ENCODE measurements at regions not wholly inside any gene's neighbourhood (a gene's known extent, or its start where the extent isn't known, plus 50 kb on each side); places are given as distances from the start of the nearest gene placed in this dataset.
A peak's percentile ranks its signal among the peaks of the same experiment; 100 is the strongest.

GRCh38 chr9:106450549-106450948 is 412.4 kb upstream of the ZNF462 start:
- no peaks in the 10 kb centered on the region for H3K9me3 ChIP-seq
- no peaks in the 10 kb centered on the region for H3K36me3 ChIP-seq
- no peak overlapping the region for H3K4me3 ChIP-seq (replicated peaks in 1 of 3)
- TF ChIP-seq POLR2A (IDR thresholded peaks at IDR 0.05), result no peak
- TF ChIP-seq CTCF (IDR thresholded peaks at IDR 0.05), result no peak
- intact Hi-C loops (cut with DNase I), result no loop called here
- H3K27me3 ChIP-seq, result no peaks in the 10 kb centered on the region
- DNase-seq, result peak; percentile 29 to 58
- no peaks in the 10 kb centered on the region for H3K4me1 ChIP-seq
- no peak overlapping the region for H3K27ac ChIP-seq

- no peak for TF ChIP-seq POLR2A (IDR thresholded peaks at IDR 0.05)
- TF ChIP-seq CTCF (IDR thresholded peaks at IDR 0.05), result no peak
- Histone ChIP-seq H3K4me1 (no peaks in the 10 kb centered on the region), H3K27ac (no peak overlapping the region), H3K36me3 (no peaks in the 10 kb centered on the region), H3K9me3 (no peaks in the 10 kb centered on the region), H3K27me3 (no peaks in the 10 kb centered on the region), H3K4me3 (replicated peaks in 1 of 3) (no peak overlapping the region)
- DNase-seq, result no peak
- intact Hi-C loops (cut with DNase I), result no loop called here
- WGBS, 2 donors, result 96 to 100% methylated on average over 1 of the region's 1 CpG
Measured at GRCh38 chr9:106451223-106451622, 411.7 kb upstream of the ZNF462 start.

DNA sequence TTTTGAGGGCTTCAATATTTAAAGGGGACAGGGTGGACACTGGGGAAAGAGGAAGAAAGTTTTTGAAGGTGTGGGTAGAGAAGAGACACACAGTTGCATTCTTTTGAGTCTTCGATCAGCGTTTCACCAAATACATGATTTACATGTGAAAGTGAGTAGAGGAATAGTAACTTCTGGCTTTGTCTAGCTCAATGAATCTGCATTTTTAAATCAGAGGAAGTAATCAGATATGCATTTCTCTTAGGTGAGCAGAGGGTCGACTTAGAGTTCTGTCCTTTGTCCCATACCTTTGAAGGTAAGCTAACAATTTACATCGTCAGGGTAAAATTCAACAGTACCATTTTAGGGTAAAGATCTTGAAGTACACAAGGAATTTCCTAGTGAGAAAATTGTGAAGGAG is 406.4 kb upstream of the ZNF462 start:
- H3K4me1 ChIP-seq, result no peaks in the 10 kb centered on the region
- H3K27me3 ChIP-seq, result no peaks in the 10 kb centered on the region
- H3K27ac ChIP-seq, result no peak overlapping the region
- whole genome bisulfite sequencing, 2 donors, result 75 to 80% methylated on average over 4 of the region's 4 CpGs
- no peaks in the 10 kb centered on the region for H3K9me3 ChIP-seq
- DNase-seq, result no peak
- no peaks in the 10 kb centered on the region for H3K36me3 ChIP-seq
- intact Hi-C loops (cut with DNase I), result no loop called here
- no peak for TF ChIP-seq POLR2A (IDR thresholded peaks at IDR 0.05)
- TF ChIP-seq CTCF (IDR thresholded peaks at IDR 0.05), result no peak
- H3K4me3 ChIP-seq (replicated peaks in 1 of 3), result no peak overlapping the region

DNA sequence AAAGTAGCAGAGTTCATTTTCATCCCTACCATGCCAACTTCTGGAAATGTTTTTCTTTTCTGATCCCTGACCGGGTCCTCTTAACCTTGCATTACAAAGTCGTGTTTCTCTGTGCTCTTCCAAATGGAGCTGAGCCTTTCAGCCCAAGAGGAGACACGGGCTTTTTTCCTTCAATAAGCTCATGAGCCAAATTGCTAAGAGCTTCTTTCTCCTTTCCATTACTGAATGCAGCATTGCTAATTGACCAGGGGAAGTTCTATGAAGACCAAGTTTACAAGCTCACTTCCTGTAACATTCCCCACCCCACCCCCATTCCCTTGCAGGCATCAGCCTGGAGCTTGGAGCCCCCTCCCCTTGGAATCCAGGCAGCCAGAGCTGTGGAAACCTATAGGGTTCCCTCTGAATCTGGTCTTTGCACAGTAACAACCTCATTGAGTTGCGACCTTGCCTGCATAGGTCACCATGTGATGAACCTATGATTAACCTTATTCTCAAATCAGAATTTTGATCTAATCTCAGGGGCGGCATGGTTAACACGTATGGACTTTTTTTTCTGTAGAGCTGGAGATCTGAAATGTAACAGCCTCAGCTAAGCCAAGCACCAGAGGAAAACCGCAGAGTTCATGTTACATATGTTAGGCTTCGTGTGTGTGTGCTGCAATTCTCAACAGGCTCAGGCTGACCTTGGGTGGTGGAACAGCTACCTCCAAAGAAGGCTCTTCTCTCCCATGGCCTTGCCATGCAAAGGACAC is 395.7 kb upstream of the ZNF462 start:
- Histone ChIP-seq H3K9me3 (no peaks in the 10 kb centered on the region), H3K4me3 (replicated peaks in 1 of 3) (no peak overlapping the region), H3K4me1 (no peaks in the 10 kb centered on the region), H3K27me3 (no peaks in the 10 kb centered on the region), H3K27ac (no peak overlapping the region), H3K36me3 (no peaks in the 10 kb centered on the region)
- intact Hi-C loops (cut with DNase I), result no loop called here
- no peak for DNase-seq
- 61 to 62% methylated on average over 8 of the region's 8 CpGs for WGBS, 2 donors
- TF ChIP-seq CTCF (IDR thresholded peaks at IDR 0.05), result no peak
- TF ChIP-seq POLR2A (IDR thresholded peaks at IDR 0.05), result no peak

DNA sequence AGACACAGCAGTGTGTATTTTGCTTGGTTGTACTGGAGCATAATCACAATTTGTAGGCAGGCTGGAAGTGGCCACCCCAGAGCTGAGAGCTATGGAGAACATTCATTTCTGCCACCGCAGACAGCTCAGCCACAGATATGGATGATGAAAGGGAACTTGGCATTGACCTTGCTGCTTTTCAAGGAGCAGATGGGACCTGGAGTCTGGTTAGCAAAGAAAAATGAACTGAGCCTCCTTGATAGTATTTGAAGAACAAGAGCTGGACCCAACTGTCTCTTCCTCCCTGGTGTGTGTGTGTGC is 395.2 kb upstream of the ZNF462 start:
- no peaks in the 10 kb centered on the region for H3K27me3 ChIP-seq
- no peak overlapping the region for H3K27ac ChIP-seq
- no peaks in the 10 kb centered on the region for H3K36me3 ChIP-seq
- H3K4me1 ChIP-seq, result no peaks in the 10 kb centered on the region
- TF ChIP-seq CTCF (IDR thresholded peaks at IDR 0.05) (no peak), POLR2A (IDR thresholded peaks at IDR 0.05) (no peak)
- no peak overlapping the region for H3K4me3 ChIP-seq (replicated peaks in 1 of 3)
- WGBS, 2 donors, result 90 to 100% methylated on average over 1 of the region's 1 CpG
- intact Hi-C loops (cut with DNase I), result no loop called here
- H3K9me3 ChIP-seq, result no peaks in the 10 kb centered on the region
- DNase-seq, result no peak
